ENCODE measurements at regions not wholly inside any gene's neighbourhood (a gene's known extent, or its start where the extent isn't known, plus 50 kb on each side); places are given as distances from the start of the nearest gene placed in this dataset.

GRCh38 chr12:58441483-58441882, 478.8 kb downstream of the LRIG3 start:
- no peak for TF ChIP-seq EZH2 (IDR thresholded peaks at IDR 0.05; ENCODE audit: borderline replicate concordance, low read length)
- Histone ChIP-seq H3K79me2 (ENCODE audit: insufficient read depth, low read length) (no peaks in the 10 kb centered on the region), H2AFZ (ENCODE audit: low read length) (no peak overlapping the region), H3K4me3 (ENCODE audit: low read depth, low read length, poor library complexity, severe bottlenecking) (no peak overlapping the region), H3K36me3 (ENCODE audit: insufficient read depth, low read length) (no peaks in the 10 kb centered on the region), H3K27ac (ENCODE audit: low read depth, low read length, poor library complexity, severe bottlenecking) (no peak overlapping the region), H3K4me2 (ENCODE audit: low read length) (no peak overlapping the region), H3K4me1 (ENCODE audit: insufficient read depth, low read length, severe bottlenecking) (no peaks in the 10 kb centered on the region), H3K9ac (ENCODE audit: low read length) (no peak overlapping the region), H4K20me1 (ENCODE audit: insufficient read depth, low read length) (no peaks in the 10 kb centered on the region), H3K9me3 (ENCODE audit: low read length) (no peaks in the 10 kb centered on the region), H3K9me2 (ENCODE audit: low read depth, low read length) (no peaks in the 10 kb centered on the region), H3K27me3 (ENCODE audit: insufficient read depth, low read length) (no peaks in the 10 kb centered on the region), H3F3A (ENCODE audit: insufficient read depth, low read length) (no peaks in the 10 kb centered on the region)

GRCh38 chr12:58443273-58443980, 476.9 kb downstream of the LRIG3 start:
- no peak for TF ChIP-seq EZH2 (IDR thresholded peaks at IDR 0.05; ENCODE audit: borderline replicate concordance, low read length)
- TF ChIP-seq, protein P1, sequence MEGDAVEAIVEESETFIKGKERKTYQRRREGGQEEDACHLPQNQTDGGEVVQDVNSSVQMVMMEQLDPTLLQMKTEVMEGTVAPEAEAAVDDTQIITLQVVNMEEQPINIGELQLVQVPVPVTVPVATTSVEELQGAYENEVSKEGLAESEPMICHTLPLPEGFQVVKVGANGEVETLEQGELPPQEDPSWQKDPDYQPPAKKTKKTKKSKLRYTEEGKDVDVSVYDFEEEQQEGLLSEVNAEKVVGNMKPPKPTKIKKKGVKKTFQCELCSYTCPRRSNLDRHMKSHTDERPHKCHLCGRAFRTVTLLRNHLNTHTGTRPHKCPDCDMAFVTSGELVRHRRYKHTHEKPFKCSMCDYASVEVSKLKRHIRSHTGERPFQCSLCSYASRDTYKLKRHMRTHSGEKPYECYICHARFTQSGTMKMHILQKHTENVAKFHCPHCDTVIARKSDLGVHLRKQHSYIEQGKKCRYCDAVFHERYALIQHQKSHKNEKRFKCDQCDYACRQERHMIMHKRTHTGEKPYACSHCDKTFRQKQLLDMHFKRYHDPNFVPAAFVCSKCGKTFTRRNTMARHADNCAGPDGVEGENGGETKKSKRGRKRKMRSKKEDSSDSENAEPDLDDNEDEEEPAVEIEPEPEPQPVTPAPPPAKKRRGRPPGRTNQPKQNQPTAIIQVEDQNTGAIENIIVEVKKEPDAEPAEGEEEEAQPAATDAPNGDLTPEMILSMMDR (IDR thresholded peaks at IDR 0.05; ENCODE audit: low read length), result peak; percentile 54
- H3K4me2 ChIP-seq (ENCODE audit: low read length), result no peak overlapping the region
- H4K20me1 ChIP-seq (ENCODE audit: insufficient read depth, low read length), result no peaks in the 10 kb centered on the region
- no peak overlapping the region for H3K9ac ChIP-seq (ENCODE audit: low read length)
- no peaks in the 10 kb centered on the region for H3K9me2 ChIP-seq (ENCODE audit: low read depth, low read length)
- no peaks in the 10 kb centered on the region for H3K27me3 ChIP-seq (ENCODE audit: insufficient read depth, low read length)
- no peaks in the 10 kb centered on the region for H3K79me2 ChIP-seq (ENCODE audit: insufficient read depth, low read length)
- no peaks in the 10 kb centered on the region for H3K36me3 ChIP-seq (ENCODE audit: insufficient read depth, low read length)
- H2AFZ ChIP-seq (ENCODE audit: low read length), result no peak overlapping the region
- no peaks in the 10 kb centered on the region for H3F3A ChIP-seq (ENCODE audit: insufficient read depth, low read length)
- no peak overlapping the region for H3K4me3 ChIP-seq (ENCODE audit: low read depth, low read length, poor library complexity, severe bottlenecking)
- no peaks in the 10 kb centered on the region for H3K9me3 ChIP-seq (ENCODE audit: low read length)
- no peaks in the 10 kb centered on the region for H3K4me1 ChIP-seq (ENCODE audit: insufficient read depth, low read length, severe bottlenecking)
- H3K27ac ChIP-seq (ENCODE audit: low read depth, low read length, poor library complexity, severe bottlenecking), result no peak overlapping the region

DNA sequence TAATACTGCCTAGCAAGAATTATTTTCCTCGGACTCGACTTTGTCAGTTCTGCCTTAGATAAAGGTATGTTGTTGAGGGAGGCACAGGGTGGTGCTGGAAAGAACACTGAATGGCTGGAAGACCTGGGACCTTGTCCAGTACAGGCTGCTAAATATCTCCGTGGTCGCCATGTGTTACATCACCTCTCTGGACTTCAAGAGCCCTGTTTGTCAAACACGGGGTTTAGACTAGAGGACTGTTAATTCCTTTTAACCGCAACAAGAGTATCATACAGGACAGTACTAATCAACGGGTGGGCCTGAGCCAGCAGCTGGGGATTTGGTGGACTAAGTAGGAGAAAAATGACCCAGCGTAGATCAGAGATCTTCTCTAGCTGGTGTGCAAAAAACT, 476.3 kb downstream of the LRIG3 start:
- TF ChIP-seq, protein P1 (IDR thresholded peaks at IDR 0.05; ENCODE audit: low read length), result no peak
- TF ChIP-seq EZH2 (IDR thresholded peaks at IDR 0.05; ENCODE audit: borderline replicate concordance, low read length), result no peak
- H3K4me3 ChIP-seq (ENCODE audit: low read depth, low read length, poor library complexity, severe bottlenecking), result no peak overlapping the region

More for the DNA sequence above, 476.3 kb downstream of the LRIG3 start:
- H3K4me2 ChIP-seq (ENCODE audit: low read length), result no peak overlapping the region
- no peak overlapping the region for H3K27ac ChIP-seq (ENCODE audit: low read depth, low read length, poor library complexity, severe bottlenecking)
- no peak overlapping the region for H3K9ac ChIP-seq (ENCODE audit: low read length)
- no peak overlapping the region for H2AFZ ChIP-seq (ENCODE audit: low read length)
- no peaks in the 10 kb centered on the region for H3K27me3 ChIP-seq (ENCODE audit: insufficient read depth, low read length)
- H3K36me3 ChIP-seq (ENCODE audit: insufficient read depth, low read length), result no peaks in the 10 kb centered on the region
- no peaks in the 10 kb centered on the region for H4K20me1 ChIP-seq (ENCODE audit: insufficient read depth, low read length)
- H3F3A ChIP-seq (ENCODE audit: insufficient read depth, low read length), result no peaks in the 10 kb centered on the region
- no peaks in the 10 kb centered on the region for H3K4me1 ChIP-seq (ENCODE audit: insufficient read depth, low read length, severe bottlenecking)
- H3K79me2 ChIP-seq (ENCODE audit: insufficient read depth, low read length), result no peaks in the 10 kb centered on the region
- H3K9me3 ChIP-seq (ENCODE audit: low read length), result no peaks in the 10 kb centered on the region
- no peaks in the 10 kb centered on the region for H3K9me2 ChIP-seq (ENCODE audit: low read depth, low read length)
